ENCODE measurements at regions not wholly inside any gene's neighbourhood (a gene's known extent, or its start where the extent isn't known, plus 50 kb on each side); places are given as distances from the start of the nearest gene placed in this dataset.

GRCh38 chr2:173747035-173747434 lies 218.1 kb downstream of the SP3 start:
- no peak for DNase-seq

- DNase-seq, result no peak
Observed at GRCh38 chr2:173749315-173749714, 215.9 kb downstream of the SP3 start.

DNA sequence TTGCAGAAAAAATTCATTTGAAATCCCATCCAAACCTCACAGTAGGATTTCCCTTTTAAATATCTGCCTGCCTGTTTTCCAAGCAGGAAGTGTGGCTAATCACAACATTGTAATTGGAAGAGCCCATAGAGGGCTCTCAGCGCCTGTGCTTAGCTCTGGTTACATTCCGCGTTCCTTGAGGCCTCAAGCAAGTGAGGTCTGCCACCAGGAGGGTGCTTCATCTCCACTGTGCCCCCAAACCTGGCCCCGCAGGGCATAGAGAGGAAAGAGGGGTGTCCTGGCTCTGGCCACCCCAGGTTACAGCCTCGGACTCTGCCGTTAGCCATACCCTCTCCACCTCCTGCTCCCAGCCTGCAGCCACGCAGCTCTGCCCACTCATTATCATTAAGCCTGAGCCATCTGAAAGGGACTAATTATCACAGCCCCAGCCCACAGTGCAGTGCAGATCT lies 214.8 kb downstream of the SP3 start:
- no peak for DNase-seq

- no peak for DNase-seq
Observed at GRCh38 chr2:173750831-173751230, 214.3 kb downstream of the SP3 start.

DNA sequence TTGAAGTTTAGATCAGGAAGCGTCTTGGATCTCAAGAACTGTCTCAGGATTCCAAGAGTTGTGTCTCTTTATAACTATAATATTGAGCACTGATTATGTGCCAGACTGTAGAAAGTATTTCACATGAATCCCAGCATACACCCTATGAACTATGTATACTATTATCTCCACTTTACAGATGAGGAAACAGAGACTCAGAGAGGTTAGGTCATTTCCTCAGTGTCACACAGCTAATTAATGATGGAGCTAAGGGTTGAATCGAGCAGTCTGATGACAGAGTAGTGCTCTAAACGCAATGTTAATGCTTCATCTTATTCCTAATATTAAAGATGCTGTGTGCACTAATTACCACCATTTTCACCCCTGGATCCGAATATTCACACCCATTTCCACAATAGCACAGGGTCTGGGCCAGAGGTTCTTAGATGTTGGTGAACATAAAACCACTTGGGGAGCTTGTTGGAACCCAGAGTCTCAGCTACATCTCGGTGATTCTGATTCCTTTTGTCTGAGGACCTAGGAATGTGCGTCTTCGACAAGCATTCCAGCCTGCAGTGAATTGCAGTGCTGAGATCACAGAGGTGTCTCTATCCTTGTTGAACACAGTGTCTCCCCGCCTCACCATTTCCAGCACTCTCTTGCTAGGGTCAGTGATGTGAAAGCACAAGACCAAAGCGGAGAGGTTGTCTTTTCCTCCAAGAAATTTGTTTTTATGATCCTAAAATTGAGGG lies 213.8 kb downstream of the SP3 start:
- no peak for DNase-seq

DNA sequence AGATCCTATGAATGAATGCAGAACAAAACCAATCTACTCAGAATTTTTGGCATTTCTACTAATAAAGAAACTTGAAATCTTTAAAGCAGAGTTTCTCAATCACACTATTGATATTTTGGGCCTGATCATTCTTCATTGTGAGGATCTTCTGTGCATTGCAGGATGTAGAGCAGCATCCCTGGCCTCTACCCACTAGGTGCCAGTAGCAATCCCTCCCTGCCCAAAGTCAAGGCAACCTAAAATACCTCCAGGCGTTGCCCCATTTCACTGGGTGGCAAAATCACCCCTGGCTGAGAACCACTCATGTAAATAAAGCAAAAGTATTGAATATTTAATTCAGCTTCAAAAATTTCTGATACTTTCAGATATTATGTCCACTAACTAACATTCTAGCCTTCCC lies 213.0 kb downstream of the SP3 start:
- DNase-seq, result no peak

DNA sequence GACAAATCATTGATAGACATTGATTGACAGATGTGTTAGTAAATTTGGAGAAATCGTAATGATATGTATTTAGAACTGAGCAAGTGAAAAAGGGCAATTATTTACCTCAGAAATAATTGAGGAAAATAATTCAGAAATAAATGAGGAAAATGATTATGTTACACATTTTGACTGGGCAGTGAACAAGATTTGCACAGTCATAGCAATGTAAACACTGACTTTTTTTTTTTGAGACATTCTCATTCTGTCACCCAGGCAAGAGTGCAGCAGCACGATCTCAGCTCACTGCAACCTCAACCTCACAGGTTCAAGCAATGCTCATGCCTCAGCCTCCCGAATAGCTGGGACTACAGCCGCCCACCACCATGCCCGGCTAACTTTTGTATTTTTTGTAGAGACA lies 211.7 kb downstream of the SP3 start:
- no peak for DNase-seq

DNA sequence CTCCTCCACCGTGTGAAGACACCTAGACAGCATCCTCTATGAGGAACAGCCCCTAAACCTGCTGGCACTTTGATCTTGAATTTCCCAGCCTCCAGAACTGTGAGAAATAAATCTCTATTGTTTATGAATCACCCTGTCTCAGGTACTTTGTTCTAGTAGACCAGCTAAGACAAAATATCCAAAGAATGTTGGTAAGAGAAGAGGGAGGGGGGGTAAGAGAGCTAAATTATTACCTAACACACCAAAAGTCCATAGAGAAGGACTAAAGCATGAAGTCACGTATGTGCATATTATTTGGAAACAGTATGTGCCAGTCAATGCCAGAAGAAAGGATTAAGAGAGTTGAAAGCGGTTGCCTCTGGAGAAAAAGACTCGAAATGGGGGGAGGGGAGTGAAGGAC lies 211.0 kb downstream of the SP3 start:
- no peak for DNase-seq

DNA sequence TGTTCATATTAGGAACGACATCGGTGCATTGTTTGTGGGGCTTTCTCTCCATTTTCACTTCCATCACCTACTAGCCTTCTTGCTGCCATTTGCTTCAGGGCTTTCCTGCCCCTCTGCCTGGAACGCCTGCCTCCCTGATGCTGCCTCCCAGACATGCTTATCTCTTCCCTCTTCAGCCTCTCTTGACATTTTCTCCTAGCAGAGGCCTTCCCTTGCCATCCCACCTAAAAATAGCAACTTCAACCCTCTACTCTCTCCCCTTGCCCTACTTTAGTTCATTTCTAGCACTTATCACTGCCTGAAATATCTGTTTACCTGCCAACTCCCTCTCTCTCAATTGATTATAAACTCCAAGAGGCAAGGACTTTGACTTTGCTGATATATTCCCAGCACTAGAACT lies 210.3 kb downstream of the SP3 start:
- no peak for DNase-seq

DNA sequence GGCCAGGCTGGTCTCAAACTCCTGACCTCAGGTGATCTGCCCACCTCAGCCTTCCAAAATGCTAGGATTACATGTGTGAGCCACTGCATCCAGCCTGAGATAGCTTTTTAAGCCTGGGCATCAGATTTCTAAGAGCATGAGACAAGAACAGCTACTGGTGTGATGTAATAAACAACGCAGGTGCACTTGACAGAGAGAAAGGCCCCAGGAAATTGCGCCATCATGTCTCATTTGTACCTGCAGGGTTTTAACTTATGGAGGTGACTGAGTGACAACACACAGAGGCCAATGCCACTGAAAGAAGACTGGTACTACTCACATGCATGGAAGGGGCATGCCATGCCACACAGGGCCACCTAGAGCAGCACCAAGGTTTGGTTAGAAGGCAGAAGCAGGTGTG lies 209.4 kb downstream of the SP3 start:
- DNase-seq, result no peak

DNA sequence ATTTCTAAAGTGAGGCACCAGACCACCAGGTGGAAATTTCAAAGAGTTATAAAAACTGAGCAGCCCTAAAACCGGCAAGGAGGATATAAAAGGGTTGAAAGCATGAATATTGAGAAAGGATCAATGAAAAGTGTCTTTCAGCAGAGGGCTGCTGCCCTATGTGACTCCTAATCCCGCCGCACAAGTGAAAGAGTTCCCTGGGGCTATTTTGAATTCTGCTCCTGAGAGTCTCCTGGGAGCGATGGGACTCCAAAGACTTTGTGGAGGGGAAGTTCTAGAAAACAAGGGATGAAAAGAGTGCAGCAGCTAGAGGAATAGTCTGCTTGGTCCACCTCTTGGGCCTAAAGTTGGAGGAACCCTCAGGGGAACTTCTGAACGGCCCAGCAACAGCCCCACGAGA lies 205.2 kb downstream of the SP3 start:
- DNase-seq, result no peak

DNA sequence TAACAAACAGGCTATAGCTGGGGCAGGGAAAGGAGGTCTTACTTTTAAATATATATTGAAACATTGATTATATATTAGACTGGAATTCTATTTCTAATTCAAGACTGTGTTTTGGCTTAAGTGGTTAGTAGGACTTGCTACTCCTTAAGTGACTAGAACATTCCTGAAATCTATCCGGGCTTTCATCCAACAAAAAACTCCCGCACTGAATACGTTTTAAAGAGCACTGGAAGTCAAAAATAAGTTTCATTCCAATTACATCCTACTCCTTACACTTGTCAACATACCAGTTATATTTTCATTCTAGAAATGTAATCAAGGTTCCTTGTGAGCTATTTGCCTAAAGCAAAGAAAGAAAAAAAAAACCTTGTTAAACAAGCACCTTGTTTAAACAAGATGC lies 204.6 kb downstream of the SP3 start:
- no peak for DNase-seq

DNA sequence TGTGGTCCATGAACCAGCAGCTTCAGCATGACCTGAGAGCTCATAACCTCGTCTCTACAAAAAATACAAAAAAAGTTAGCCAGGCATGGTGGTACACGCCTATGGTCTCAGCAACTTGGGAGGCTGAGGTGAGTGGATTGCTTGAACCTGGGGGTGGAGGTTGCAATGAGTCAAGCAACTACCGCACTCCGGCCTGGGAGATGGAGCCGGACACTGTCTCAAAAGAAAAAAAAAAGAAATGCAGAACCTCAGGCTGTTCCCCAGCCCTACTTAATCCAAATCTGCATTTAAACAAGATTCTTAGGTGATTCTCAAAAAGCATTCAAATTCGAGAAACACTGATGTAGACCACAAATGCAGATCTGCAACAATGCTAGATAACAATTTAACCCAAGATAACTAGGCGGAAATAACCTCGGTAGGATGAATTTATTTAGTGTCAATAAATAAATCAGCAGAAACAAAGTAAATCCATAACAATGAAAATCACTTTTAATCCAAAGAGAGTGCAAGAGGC lies 203.5 kb downstream of the SP3 start:
- DNase-seq, result no peak

- no peak for DNase-seq
Observed at GRCh38 chr2:173762221-173762620, 203.0 kb downstream of the SP3 start.

- no peak for DNase-seq
Observed at GRCh38 chr2:173762864-173763263, 202.3 kb downstream of the SP3 start.

- DNase-seq, result no peak
Observed at GRCh38 chr2:173763641-173764040, 201.5 kb downstream of the SP3 start.

- DNase-seq, result no peak
Observed at GRCh38 chr2:173764094-173764493, 201.1 kb downstream of the SP3 start.

DNA sequence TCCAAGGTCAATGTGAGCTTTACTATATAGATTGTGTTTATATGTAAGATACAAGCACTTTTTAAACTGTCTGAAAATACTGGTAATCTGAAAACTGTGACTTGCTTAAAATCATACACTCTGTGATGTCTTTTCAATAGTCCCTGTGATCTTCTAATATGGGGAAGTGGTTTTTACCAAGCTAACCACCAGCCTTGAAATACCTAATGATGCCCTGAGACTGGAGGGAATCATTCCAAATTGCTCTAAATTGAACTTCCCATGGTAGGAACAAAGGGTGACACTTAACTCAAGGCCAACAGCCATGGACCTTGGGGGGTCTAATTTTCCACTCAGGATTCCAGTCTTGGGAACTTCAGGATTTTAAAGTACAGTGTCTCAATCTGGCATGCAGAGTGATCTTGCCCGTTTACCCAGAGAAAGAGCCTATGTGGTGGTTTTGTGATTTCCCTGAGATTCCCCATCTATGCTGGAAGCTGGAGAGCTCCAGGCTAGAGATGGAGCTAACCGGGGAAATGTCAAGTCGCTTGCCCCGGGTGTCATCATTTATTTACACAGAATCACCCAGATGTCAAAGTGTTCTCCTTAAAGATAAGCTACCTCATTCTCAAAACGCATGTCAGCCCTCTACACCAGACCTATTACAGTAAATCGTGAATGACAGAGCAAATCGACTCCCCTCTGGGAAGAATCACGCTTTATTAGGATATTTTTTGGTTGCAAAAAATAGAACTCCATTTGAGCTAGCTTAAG lies 198.5 kb downstream of the SP3 start:
- no peak for DNase-seq

- no peak for DNase-seq
Observed at GRCh38 chr2:173770947-173771678, 194.1 kb downstream of the SP3 start.

DNA sequence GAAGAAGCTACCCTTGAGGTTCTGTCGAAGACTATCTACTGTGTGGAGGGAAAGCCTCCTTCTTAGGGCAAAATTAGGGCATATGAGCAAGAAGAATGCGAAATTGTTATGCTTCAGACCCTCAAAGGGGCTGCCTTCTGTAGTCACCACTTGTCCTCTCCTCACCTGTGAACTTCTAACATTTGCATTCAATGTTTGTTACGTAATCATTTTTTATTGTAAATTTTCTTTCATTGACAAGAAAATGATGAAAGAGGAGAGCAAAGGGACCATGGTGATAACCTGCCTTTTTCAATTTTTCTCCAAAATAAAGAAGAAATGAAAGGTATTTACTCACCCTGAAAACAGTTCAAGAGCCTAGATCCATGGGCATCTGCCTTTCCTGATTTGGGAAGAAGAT lies 193.0 kb downstream of the SP3 start:
- DNase-seq, result no peak

GRCh38 chr2:173773076-173773475 lies 192.1 kb downstream of the SP3 start:
- no peak for DNase-seq

GRCh38 chr2:173775440-173775839 lies 189.7 kb downstream of the SP3 start:
- no peak for DNase-seq

- no peak for DNase-seq
Observed at GRCh38 chr2:173782681-173783080, 182.5 kb downstream of the SP3 start.

GRCh38 chr2:173783382-173783781 lies 181.8 kb downstream of the SP3 start:
- DNase-seq, result no peak

Measured in stimulated activated CD4-positive, alpha-beta T cell treated with anti-CD3 and anti-CD28 coated beads, Interleukin-4, amount 100 ng/mL, for 1 hour (primary cell).